Hepatic stellate cell (primary cell): ENCODE measurements at regions not wholly inside any gene's neighbourhood (a gene's known extent, or its start where the extent isn't known, plus 50 kb on each side); places are given as distances from the start of the nearest gene placed in this dataset.
"Not testable (repeated sequence)": the region's sequence is repeated elsewhere in the genome, so short reads cannot be mapped to it uniquely, and the experiment has no call there.

Experiments
- DNase-seq: peaks from one replicate; pipeline ENCODE4 v3.0.0; 2011; ENCODE audit warnings: low spot score

GRCh38 chr3:164927728-164928127 lies 150.6 kb downstream of the SI start:
- DNase-seq = no peak

- no peak for DNase-seq
Measured at GRCh38 chr3:164918905-164919304, 159.4 kb downstream of the SI start.

GRCh38 chr3:164912916-164913315 lies 165.4 kb downstream of the SI start:
- DNase-seq = no peak

GRCh38 chr3:164903820-164904451 lies 174.4 kb downstream of the SI start:
- DNase-seq = no peak

GRCh38 chr3:164897342-164897741 lies 181.0 kb downstream of the SI start:
- no peak for DNase-seq

- DNase-seq = no peak
Measured at GRCh38 chr3:164890061-164890460, 188.2 kb downstream of the SI start.

- no peak for DNase-seq
Measured at GRCh38 chr3:164883171-164883570, 195.1 kb downstream of the SI start.

GRCh38 chr3:164879201-164879600 lies 199.1 kb downstream of the SI start:
- no peak for DNase-seq

GRCh38 chr3:164864454-164864853 lies 213.8 kb downstream of the SI start:
- DNase-seq = no peak

GRCh38 chr3:164852866-164853265 lies 225.4 kb downstream of the SI start:
- no peak for DNase-seq

GRCh38 chr3:164851905-164852304 lies 226.4 kb downstream of the SI start:
- DNase-seq = no peak

GRCh38 chr3:164851204-164851603 lies 227.1 kb downstream of the SI start:
- no peak for DNase-seq

GRCh38 chr3:164848923-164849322 lies 229.4 kb downstream of the SI start:
- DNase-seq = no peak

- DNase-seq = no peak
Measured at GRCh38 chr3:164845739-164846138, 232.6 kb downstream of the SI start.

- DNase-seq = no peak
Measured at GRCh38 chr3:164832216-164832615, 246.1 kb downstream of the SI start.

GRCh38 chr3:164818318-164818717 lies 260.0 kb downstream of the SI start:
- no peak for DNase-seq

- no peak for DNase-seq
Measured at GRCh38 chr3:164814106-164814505, 264.2 kb downstream of the SI start.

- DNase-seq = no peak
Measured at GRCh38 chr3:164812042-164812441, 266.3 kb downstream of the SI start.

GRCh38 chr3:164806188-164806587 lies 272.1 kb downstream of the SI start:
- no peak for DNase-seq

GRCh38 chr3:164794099-164794498 lies 284.2 kb downstream of the SI start:
- DNase-seq = no peak

GRCh38 chr3:164791263-164791662 lies 287.0 kb downstream of the SI start:
- no peak for DNase-seq

GRCh38 chr3:164784407-164784806 lies 293.9 kb downstream of the SI start:
- DNase-seq = not testable (repeated sequence)

- no peak for DNase-seq
Measured at GRCh38 chr3:164781755-164782154, 296.5 kb downstream of the SI start.

- DNase-seq = no peak
Measured at GRCh38 chr3:164779816-164780215, 298.5 kb downstream of the SI start.

- DNase-seq = no peak
Measured at GRCh38 chr3:164752812-164753211, 325.5 kb downstream of the SI start.
